Stimulated activated CD8-positive, alpha-beta memory T cell treated with anti-CD3 and anti-CD28 coated beads, Interleukin-2, amount 100 ng/mL, for 48 hours (primary cell): ENCODE measurements at regions not wholly inside any gene's neighbourhood (a gene's known extent, or its start where the extent isn't known, plus 50 kb on each side); places are given as distances from the start of the nearest gene placed in this dataset.

Source experiments
- DNase-seq, 2 donors: peaks; one replicate each; pipeline ENCODE4 v3.0.0-alpha.2; 2020; ENCODE audit warnings: low read depth in 2 of 2

- no peak for DNase-seq
Measured at GRCh38 chr4:89549907-89550306, 242.3 kb upstream of the GPRIN3 start.

- no peak for DNase-seq
Measured at GRCh38 chr4:89545315-89545714, 237.7 kb upstream of the GPRIN3 start.

GRCh38 chr4:89541998-89542397 lies 234.4 kb upstream of the GPRIN3 start:
- DNase-seq: no peak

- DNase-seq: no peak
Measured at GRCh38 chr4:89539797-89540711, 232.5 kb upstream of the GPRIN3 start.

GRCh38 chr4:89539374-89539773 lies 231.8 kb upstream of the GPRIN3 start:
- DNase-seq: no peak

- no peak for DNase-seq
Measured at GRCh38 chr4:89538886-89539285, 231.3 kb upstream of the GPRIN3 start.

- DNase-seq: no peak
Measured at GRCh38 chr4:89538171-89538570, 230.6 kb upstream of the GPRIN3 start.

GRCh38 chr4:89537281-89537680 lies 229.7 kb upstream of the GPRIN3 start:
- DNase-seq: no peak

- DNase-seq: no peak
Measured at GRCh38 chr4:89535251-89535650, 227.7 kb upstream of the GPRIN3 start.

GRCh38 chr4:89534356-89534755 lies 226.8 kb upstream of the GPRIN3 start:
- DNase-seq: no peak

GRCh38 chr4:89531932-89532640 lies 224.5 kb upstream of the GPRIN3 start:
- DNase-seq: no peak

GRCh38 chr4:89528526-89529133 lies 221.0 kb upstream of the GPRIN3 start:
- DNase-seq: no peak

- DNase-seq: no peak
Measured at GRCh38 chr4:89521826-89522225, 214.2 kb upstream of the GPRIN3 start.

- no peak for DNase-seq
Measured at GRCh38 chr4:89519771-89520320, 212.2 kb upstream of the GPRIN3 start.

- no peak for DNase-seq
Measured at GRCh38 chr4:89518259-89518658, 210.7 kb upstream of the GPRIN3 start.

GRCh38 chr4:89514811-89515210 lies 207.2 kb upstream of the GPRIN3 start:
- DNase-seq: no peak

GRCh38 chr4:89511776-89512175 lies 204.2 kb upstream of the GPRIN3 start:
- DNase-seq: no peak

GRCh38 chr4:89509708-89510281 lies 202.2 kb upstream of the GPRIN3 start:
- no peak for DNase-seq

GRCh38 chr4:89506866-89507491 lies 199.4 kb upstream of the GPRIN3 start:
- DNase-seq: no peak

GRCh38 chr4:89502581-89502980 lies 195.0 kb upstream of the GPRIN3 start:
- no peak for DNase-seq

GRCh38 chr4:89497517-89498308 lies 190.1 kb upstream of the GPRIN3 start:
- DNase-seq: no peak
